ENCODE measurements at regions not wholly inside any gene's neighbourhood (a gene's known extent, or its start where the extent isn't known, plus 50 kb on each side); places are given as distances from the start of the nearest gene placed in this dataset.

GRCh38 chr10:57353403-57354003 is 914.2 kb downstream of the IPMK start:
- TF ChIP-seq CTCF (IDR thresholded peaks at IDR 0.05; ENCODE audit: low read depth, low read length, missing control alignments): no peak
- Histone ChIP-seq H3K4me3 (ENCODE audit: low read depth, low read length) (no peak overlapping the region), H3K27ac (no peak overlapping the region), H3K27me3 (replicated peaks) (no peaks in the 10 kb centered on the region), H3K36me3 (replicated peaks) (no peaks in the 10 kb centered on the region)
- in situ Hi-C loops (cut with HindIII; ENCODE audit: low pct_ligation_motif_present, low sequenced_read_pairs): no loop called here
- DNase-seq: no peak

- H3K36me3 ChIP-seq (replicated peaks): no peaks in the 10 kb centered on the region
- no peak overlapping the region for H3K4me3 ChIP-seq (ENCODE audit: low read depth, low read length)
- in situ Hi-C loops (cut with HindIII; ENCODE audit: low pct_ligation_motif_present, low sequenced_read_pairs): no loop called here
- H3K27me3 ChIP-seq (replicated peaks): no peaks in the 10 kb centered on the region
- DNase-seq: no peak
- H3K27ac ChIP-seq: no peak overlapping the region
- no peak for TF ChIP-seq CTCF (IDR thresholded peaks at IDR 0.05; ENCODE audit: low read depth, low read length, missing control alignments)
Measured at GRCh38 chr10:57351076-57351475, 916.6 kb downstream of the IPMK start.

DNA sequence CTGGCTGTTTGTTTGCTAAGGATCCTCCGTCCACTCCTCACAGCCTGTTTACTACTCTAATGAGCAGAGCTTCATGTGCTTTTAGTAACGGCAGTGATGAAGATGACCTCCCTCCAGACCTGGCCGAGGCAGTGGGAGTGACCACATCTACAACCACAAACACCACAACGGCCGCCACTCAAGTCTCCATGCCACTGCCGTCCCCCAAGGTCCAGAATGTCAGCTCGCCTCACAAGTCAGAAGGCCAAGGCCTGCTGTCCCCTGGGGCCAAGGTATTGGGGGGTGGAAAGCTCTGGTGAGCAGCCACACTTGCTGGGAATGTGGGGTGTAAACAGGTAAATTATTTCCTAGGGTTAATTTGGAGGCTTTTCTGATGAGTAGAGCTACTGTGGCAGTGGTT is 926.4 kb downstream of the IPMK start:
- Histone ChIP-seq H3K36me3 (replicated peaks) (no peaks in the 10 kb centered on the region), H3K4me3 (ENCODE audit: low read depth, low read length) (no peak overlapping the region), H3K27ac (no peak overlapping the region), H3K27me3 (replicated peaks) (no peaks in the 10 kb centered on the region)
- DNase-seq: no peak
- TF ChIP-seq CTCF (IDR thresholded peaks at IDR 0.05; ENCODE audit: low read depth, low read length, missing control alignments): no peak
- in situ Hi-C loops (cut with HindIII; ENCODE audit: low pct_ligation_motif_present, low sequenced_read_pairs): no loop called here

- Histone ChIP-seq H3K36me3 (replicated peaks) (no peaks in the 10 kb centered on the region), H3K27ac (no peak overlapping the region), H3K4me3 (ENCODE audit: low read depth, low read length) (no peak overlapping the region), H3K27me3 (replicated peaks) (no peaks in the 10 kb centered on the region)
- in situ Hi-C loops (cut with HindIII; ENCODE audit: low pct_ligation_motif_present, low sequenced_read_pairs): no loop called here
- DNase-seq: peak; percentile 36
- TF ChIP-seq CTCF (IDR thresholded peaks at IDR 0.05; ENCODE audit: low read depth, low read length, missing control alignments): peak; percentile 57
Measured at GRCh38 chr10:57338823-57339558, 928.7 kb downstream of the IPMK start.

- TF ChIP-seq CTCF (IDR thresholded peaks at IDR 0.05; ENCODE audit: low read depth, low read length, missing control alignments): no peak
- Histone ChIP-seq H3K27ac (no peak overlapping the region), H3K4me3 (ENCODE audit: low read depth, low read length) (no peak overlapping the region), H3K36me3 (replicated peaks) (no peaks in the 10 kb centered on the region), H3K27me3 (replicated peaks) (no peaks in the 10 kb centered on the region)
- DNase-seq: no peak
- in situ Hi-C loops (cut with HindIII; ENCODE audit: low pct_ligation_motif_present, low sequenced_read_pairs): no loop called here
Measured at GRCh38 chr10:57336865-57337264, 930.8 kb downstream of the IPMK start.

Data from brain microvascular endothelial cell (primary cell).